Frontal cortex (tissue), 3 donors: ENCODE measurements at regions not wholly inside any gene's neighbourhood (a gene's known extent, or its start where the extent isn't known, plus 50 kb on each side); places are given as distances from the start of the nearest gene placed in this dataset.
A peak's percentile ranks its signal among the peaks of the same experiment; 100 is the strongest.
"Not testable (repeated sequence)": the region's sequence is repeated elsewhere in the genome, so short reads cannot be mapped to it uniquely, and the experiment has no call there.

Experiments used
- DNase-seq, 2 donors: peaks; one replicate each; pipeline ENCODE4 v3.0.0; 2012; ENCODE audit warnings: low spot score in 2 of 2
- FAIRE-seq: peaks from 2 replicates; lab custom pipeline; 2012; peaks lifted over from hg19 to GRCh38; lab: Jason Lieb, UNC
- donor health status: control.
- donor health status: control.
- donor health status: control.

- not testable (repeated sequence) for FAIRE-seq, DNase-seq
Observed at GRCh38 chr1:117314951-117315350, 52.3 kb upstream of the MAN1A2 start.

GRCh38 chr1:117313555-117313954 lies 53.7 kb upstream of the MAN1A2 start:
- FAIRE-seq (no peak), DNase-seq (no peak)

GRCh38 chr1:117312453-117313138 lies 54.7 kb upstream of the MAN1A2 start:
- FAIRE-seq (no peak), DNase-seq (no peak)

- FAIRE-seq (no peak), DNase-seq (no peak)
Observed at GRCh38 chr1:117308311-117308916, 58.8 kb upstream of the MAN1A2 start.

DNA sequence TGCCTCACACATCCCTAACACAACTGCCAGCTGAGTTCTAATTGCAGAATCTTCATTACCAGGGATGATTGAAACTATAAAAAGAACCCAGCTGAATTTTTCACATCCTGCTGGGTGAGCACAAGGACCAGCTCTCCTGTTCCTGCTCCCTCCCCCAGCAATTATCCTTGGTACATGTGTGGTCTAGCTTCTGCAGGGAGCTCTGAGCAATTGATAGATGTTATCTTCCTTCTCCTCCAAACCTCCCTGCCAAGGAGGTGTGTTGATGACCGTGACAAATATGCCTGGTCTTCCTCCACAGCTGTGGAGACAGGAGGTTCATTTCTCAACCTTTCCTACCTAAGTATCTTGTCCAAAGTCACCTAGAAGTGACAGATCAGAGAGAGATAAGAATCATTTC lies 65.3 kb upstream of the MAN1A2 start:
- DNase-seq, result no peak

GRCh38 chr1:117300183-117300582 lies 67.1 kb upstream of the MAN1A2 start:
- DNase-seq, FAIRE-seq: not testable (repeated sequence)

More for the DNA sequence above, 65.3 kb upstream of the MAN1A2 start:
- FAIRE-seq, result no peak

- FAIRE-seq, result no peak
- DNase-seq, result no peak
Observed at GRCh38 chr1:117295001-117295400, 72.2 kb upstream of the MAN1A2 start.

- FAIRE-seq (no peak), DNase-seq (no peak)
Observed at GRCh38 chr1:117290890-117291289, 76.4 kb upstream of the MAN1A2 start.

DNA sequence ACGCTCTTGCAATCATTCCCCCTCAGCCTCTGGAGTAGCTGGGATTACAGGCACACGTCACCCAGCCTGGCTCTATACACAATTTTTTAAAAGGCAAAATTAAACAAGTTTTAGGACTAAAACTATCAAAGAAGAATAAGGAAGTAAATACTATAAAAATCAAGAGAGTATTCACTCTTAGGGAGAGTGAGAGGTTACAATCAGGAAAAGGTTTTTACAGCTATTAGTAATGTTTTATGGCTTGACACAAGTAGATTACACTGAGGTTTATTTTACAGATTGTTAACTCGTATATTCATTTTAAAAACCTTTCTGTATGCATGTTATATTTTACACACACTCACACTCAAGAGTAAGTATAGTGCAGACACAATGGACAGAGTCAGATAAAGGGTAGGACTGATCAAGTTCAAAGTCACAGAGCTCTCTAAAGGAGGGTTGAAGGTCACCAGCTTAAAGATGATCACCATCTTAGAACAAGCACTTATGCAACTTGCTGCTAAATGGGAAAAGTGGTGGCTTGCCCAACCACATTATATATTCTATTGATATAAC lies 77.9 kb upstream of the MAN1A2 start:
- FAIRE-seq (no peak), DNase-seq (no peak)

DNA sequence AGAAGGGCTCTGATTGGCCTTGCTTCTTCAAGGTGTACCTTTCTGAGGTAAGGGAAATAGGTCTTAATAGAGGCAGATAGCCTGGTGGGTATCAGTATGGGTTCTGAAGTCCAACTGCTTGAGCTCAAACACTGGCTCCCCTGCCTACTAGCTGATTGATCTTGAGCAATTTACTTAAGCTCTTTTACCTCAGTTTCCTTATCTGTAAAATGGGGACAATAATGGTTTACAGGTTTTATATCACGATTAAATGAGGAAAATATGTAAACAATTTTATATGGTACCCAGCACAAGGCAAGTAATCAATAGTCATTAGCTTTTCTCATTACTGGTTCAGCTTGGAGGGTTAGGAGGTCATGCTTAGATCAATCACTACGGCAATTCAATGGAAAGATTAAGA lies 75.8 kb upstream of the VTCN1 start:
- FAIRE-seq (no peak), DNase-seq (no peak)

- FAIRE-seq (no peak), DNase-seq (no peak)
Observed at GRCh38 chr1:117286145-117286544, 75.4 kb upstream of the VTCN1 start.

DNA sequence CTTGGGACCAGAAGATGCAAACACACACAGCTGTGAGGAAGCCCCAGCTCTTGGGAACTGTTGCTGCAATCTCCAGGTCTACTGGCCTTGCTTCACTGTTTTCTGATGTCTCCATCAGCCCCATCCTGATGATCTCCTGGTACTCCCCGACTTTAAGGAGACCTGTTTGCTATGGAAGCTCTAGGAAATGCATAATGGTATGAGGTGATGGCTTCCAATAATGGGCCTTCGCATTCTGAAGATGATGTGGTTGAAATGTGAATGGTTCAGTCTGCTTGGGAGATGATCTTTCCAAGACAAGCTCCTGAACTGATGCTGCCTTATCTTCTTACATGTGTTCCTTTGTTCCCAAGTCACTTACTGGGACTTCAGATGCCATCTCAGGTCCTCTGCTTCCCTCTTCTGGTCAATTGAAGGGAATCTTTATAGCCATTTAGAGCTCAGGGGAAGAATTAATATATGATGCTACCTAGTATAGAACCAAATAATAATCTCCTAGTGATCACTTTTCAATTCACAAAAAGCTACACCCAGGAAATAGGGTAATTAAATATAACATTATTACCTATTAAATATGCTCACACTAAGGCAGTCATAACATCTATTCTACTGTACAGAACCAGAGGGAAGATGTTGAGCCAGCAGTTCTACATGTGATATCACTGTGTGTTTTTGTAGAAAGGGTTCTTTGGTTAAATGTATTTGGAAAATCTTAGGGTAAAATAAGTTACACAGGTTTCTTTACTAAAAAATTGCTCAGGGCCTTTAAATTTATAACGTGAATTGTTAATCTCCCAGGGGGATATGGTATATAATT lies 73.9 kb upstream of the VTCN1 start:
- DNase-seq (peak in 1 of 2 donors; percentile 54), FAIRE-seq (peak; percentile 36)

DNA sequence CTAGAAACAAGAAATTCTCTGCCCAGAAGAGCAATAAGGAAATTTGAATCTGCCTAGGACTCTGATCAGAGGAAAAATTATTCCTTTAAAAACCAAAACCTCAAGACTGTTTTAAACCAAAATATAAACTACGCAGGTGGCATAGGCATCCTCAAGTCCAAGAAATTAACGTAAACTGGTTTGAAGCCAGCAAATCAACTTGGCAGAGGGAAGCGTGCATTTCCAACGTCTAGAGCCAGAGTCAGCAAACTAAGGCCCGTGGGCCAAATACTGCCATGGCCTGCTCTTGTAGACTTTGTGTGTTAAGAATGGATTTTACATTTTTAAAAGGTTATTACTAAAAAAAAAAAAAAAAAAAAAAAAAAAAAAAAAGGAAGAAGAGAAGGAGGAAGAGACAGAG lies 67.8 kb upstream of the VTCN1 start:
- FAIRE-seq (no peak), DNase-seq (no peak)

GRCh38 chr1:117275055-117275454 lies 64.3 kb upstream of the VTCN1 start:
- DNase-seq, result no peak
- no peak for FAIRE-seq

GRCh38 chr1:117271959-117272358 lies 61.2 kb upstream of the VTCN1 start:
- FAIRE-seq (no peak), DNase-seq (no peak)

DNA sequence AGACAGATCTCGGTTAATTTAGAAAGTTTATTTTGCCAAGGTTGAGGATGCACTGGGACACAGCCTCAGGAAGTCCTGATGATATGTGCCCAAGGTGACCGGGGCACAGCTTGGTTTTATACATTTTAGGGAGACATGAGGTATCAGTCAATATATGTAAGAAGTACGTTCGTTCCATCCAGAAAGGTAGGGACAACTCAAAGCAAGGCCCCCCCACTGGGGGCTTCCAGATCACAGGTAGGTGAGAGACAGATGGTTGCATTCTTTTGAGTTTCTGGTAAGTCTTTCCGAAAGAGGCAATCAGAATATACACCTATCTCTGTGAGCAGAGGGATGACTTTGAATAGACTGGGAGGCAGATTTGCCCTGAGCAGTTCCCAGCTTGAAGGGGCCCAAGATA lies 60.4 kb upstream of the VTCN1 start:
- DNase-seq, result no peak
- no peak for FAIRE-seq

DNA sequence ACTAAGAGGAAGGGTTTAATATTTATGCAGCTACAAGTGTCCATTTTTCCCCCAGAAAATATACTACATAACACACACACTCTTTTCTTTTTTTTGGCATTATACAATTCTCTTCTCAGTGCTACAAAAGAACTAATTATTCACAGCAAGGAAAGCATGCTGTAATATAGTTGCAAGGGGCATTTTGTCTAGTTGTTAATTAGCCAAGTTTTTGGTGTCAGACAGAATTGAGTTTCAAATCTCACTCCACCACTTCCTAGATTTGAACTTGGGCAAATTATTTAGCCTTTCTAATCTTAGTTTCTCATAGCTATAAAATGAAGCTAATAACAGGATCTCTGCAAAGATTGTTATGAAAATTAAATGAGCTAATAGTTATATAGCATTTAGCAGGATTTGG lies 60.0 kb upstream of the VTCN1 start:
- FAIRE-seq, result no peak
- DNase-seq, result no peak

- DNase-seq, result no peak
- no peak for FAIRE-seq
Observed at GRCh38 chr1:117268535-117269455, 58.1 kb upstream of the VTCN1 start.

- FAIRE-seq (no peak), DNase-seq (no peak)
Observed at GRCh38 chr1:117267232-117267774, 56.6 kb upstream of the VTCN1 start.
